ENCODE measurements at regions not wholly inside any gene's neighbourhood (a gene's known extent, or its start where the extent isn't known, plus 50 kb on each side); places are given as distances from the start of the nearest gene placed in this dataset.

DNA sequence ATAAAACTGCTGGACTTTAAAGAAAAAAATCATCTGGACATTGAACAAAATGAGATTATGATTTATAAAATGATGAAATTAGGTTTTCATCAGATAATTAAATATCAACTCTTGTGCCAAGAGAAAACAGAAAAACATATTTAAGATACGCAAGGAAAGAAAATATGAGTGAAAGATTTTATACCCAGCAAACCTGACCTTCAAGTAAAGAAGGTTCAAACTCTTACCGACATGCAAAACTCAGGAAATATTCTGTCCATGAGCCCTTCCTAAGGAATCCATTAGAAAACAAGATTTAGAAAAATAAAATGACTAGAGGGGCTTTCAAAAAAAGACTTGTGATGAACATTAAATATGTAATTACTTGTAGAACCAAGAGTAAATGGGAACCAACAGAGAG is 257.2 kb upstream of the ARID1B start:
- no peak overlapping the region for H3K4me3 ChIP-seq (ENCODE audit: low read depth, low read length)
- DNase-seq (ENCODE audit: low read depth): no peak
- TF ChIP-seq POLR2A (IDR thresholded peaks at IDR 0.05; ENCODE audit: extremely low read depth, insufficient read length) (no peak), MYC (IDR thresholded peaks at IDR 0.05; ENCODE audit: low read depth, low read length) (no peak)
- TF ChIP-seq, protein P1, sequence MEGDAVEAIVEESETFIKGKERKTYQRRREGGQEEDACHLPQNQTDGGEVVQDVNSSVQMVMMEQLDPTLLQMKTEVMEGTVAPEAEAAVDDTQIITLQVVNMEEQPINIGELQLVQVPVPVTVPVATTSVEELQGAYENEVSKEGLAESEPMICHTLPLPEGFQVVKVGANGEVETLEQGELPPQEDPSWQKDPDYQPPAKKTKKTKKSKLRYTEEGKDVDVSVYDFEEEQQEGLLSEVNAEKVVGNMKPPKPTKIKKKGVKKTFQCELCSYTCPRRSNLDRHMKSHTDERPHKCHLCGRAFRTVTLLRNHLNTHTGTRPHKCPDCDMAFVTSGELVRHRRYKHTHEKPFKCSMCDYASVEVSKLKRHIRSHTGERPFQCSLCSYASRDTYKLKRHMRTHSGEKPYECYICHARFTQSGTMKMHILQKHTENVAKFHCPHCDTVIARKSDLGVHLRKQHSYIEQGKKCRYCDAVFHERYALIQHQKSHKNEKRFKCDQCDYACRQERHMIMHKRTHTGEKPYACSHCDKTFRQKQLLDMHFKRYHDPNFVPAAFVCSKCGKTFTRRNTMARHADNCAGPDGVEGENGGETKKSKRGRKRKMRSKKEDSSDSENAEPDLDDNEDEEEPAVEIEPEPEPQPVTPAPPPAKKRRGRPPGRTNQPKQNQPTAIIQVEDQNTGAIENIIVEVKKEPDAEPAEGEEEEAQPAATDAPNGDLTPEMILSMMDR (IDR thresholded peaks at IDR 0.05; ENCODE audit: low read depth, low read length): no peak
- TF ChIP-seq, protein P2, sequence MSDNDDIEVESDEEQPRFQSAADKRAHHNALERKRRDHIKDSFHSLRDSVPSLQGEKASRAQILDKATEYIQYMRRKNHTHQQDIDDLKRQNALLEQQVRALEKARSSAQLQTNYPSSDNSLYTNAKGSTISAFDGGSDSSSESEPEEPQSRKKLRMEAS (IDR thresholded peaks at IDR 0.05; ENCODE audit: low read depth, low read length): no peak

DNA sequence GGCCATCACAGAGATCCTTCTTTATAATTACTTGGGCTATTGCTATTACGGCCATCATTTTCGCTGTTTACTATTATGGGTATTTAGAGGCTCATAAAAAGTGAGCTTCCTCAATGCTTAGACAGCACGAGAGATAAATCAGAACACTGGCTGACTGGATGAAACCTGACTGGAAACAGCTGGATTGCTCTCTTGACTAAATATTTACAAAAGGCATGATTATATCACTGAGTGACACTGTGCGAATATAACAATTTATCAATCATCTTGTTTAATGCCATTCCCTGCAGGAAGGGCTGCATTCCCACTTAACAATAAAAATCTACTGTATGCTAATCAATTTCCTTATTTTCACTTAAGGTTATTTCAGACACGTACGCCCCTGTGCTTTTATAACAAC is 260.1 kb upstream of the ARID1B start:
- no peak for DNase-seq (ENCODE audit: low read depth)
- no peak for TF ChIP-seq POLR2A (IDR thresholded peaks at IDR 0.05; ENCODE audit: extremely low read depth, insufficient read length)
- no peak for TF ChIP-seq MYC (IDR thresholded peaks at IDR 0.05; ENCODE audit: low read depth, low read length)
- TF ChIP-seq, protein P1 (IDR thresholded peaks at IDR 0.05; ENCODE audit: low read depth, low read length): no peak
- TF ChIP-seq, protein P2 (IDR thresholded peaks at IDR 0.05; ENCODE audit: low read depth, low read length): no peak
- H3K4me3 ChIP-seq (ENCODE audit: low read depth, low read length): no peak overlapping the region

DNA sequence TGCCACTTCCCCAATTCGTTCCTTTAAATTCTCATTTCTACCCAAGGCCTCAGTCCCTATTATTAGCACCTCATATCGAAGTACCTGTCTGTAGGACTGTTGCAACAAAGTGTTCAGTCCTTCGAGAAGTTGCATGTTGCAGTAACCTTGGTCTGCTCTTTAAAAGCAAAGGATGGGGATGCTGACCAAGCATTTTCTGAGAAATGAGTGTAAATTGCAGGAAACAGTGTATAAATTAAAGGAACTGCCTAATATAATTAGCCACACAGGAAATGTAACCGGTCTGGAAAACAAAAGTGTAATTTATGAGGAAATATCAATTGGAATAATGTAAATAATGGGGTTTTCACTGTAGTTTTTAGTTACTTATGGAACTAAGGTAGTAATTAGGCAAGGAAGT is 261.9 kb upstream of the ARID1B start:
- DNase-seq (ENCODE audit: low read depth): no peak
- no peak overlapping the region for H3K4me3 ChIP-seq (ENCODE audit: low read depth, low read length)
- TF ChIP-seq, protein P2 (IDR thresholded peaks at IDR 0.05; ENCODE audit: low read depth, low read length): no peak
- TF ChIP-seq, protein P1 (IDR thresholded peaks at IDR 0.05; ENCODE audit: low read depth, low read length): no peak
- TF ChIP-seq POLR2A (IDR thresholded peaks at IDR 0.05; ENCODE audit: extremely low read depth, insufficient read length) (no peak), MYC (IDR thresholded peaks at IDR 0.05; ENCODE audit: low read depth, low read length) (no peak)

DNA sequence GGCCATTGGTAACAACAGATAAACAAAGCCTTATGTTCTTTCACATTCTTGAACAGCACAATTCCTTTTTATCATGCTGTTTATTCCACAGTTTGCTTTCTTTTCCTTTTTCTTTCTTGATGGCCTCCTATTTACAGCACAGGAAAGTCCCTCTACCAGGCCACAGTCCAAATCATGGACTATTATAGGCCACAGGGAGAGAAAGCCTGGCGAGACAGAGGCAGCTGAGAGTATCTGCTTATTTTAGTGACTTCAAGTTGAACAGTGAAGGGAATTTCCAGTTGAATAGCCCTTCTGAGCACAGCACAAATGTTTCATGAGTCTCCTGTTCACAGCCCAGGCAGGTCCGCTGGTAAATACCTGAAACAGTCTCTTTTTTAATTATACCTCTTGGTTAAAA is 263.7 kb upstream of the ARID1B start:
- TF ChIP-seq, protein P1 (IDR thresholded peaks at IDR 0.05; ENCODE audit: low read depth, low read length): no peak
- no peak for TF ChIP-seq MYC (IDR thresholded peaks at IDR 0.05; ENCODE audit: low read depth, low read length)
- TF ChIP-seq, protein P2 (IDR thresholded peaks at IDR 0.05; ENCODE audit: low read depth, low read length): no peak
- no peak for TF ChIP-seq POLR2A (IDR thresholded peaks at IDR 0.05; ENCODE audit: extremely low read depth, insufficient read length)
- no peak for DNase-seq (ENCODE audit: low read depth)
- no peak overlapping the region for H3K4me3 ChIP-seq (ENCODE audit: low read depth, low read length)

DNA sequence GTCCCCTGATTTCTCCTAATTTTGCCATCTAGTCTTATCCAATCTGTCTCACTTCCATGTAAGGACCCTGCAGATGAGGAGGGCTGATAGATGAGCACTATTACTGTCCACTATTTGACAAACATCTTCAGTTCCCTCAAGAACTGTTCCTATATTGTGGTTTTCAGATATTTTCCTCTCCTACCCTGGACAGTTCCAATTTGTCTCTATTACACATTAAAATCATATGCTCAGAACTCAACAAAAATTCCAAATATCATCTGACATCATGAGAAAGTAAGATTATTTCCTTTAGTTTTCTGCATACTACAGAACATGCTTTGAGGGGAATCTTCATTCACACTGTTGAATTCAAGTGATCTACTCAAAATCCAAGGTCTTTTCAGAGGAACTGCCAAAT is 265.6 kb upstream of the ARID1B start:
- H3K4me3 ChIP-seq (ENCODE audit: low read depth, low read length): no peak overlapping the region
- no peak for DNase-seq (ENCODE audit: low read depth)
- TF ChIP-seq, protein P2 (IDR thresholded peaks at IDR 0.05; ENCODE audit: low read depth, low read length): no peak
- TF ChIP-seq, protein P1 (IDR thresholded peaks at IDR 0.05; ENCODE audit: low read depth, low read length): no peak
- TF ChIP-seq POLR2A (IDR thresholded peaks at IDR 0.05; ENCODE audit: extremely low read depth, insufficient read length): no peak
- no peak for TF ChIP-seq MYC (IDR thresholded peaks at IDR 0.05; ENCODE audit: low read depth, low read length)

DNA sequence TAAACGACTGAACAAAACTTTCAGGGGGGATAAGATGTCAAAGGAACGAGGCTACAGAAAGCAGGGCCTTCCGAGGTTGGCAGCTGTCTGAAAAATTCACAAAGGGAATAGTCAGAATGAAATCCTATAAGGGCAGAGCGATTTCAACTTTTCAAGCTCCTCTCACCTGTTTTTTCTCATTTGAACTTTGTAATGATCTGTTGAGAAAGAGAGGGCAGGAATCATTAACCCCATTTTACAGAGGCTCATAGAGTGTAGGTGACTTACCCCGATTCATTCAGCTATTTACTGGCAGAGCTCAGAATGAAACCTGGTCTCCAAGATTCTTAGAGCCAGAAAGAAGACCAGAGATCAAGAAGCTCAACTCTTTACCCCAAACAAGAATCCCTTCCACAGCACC is 266.1 kb upstream of the ARID1B start:
- TF ChIP-seq MYC (IDR thresholded peaks at IDR 0.05; ENCODE audit: low read depth, low read length) (no peak), POLR2A (IDR thresholded peaks at IDR 0.05; ENCODE audit: extremely low read depth, insufficient read length) (no peak)
- TF ChIP-seq, protein P2 (IDR thresholded peaks at IDR 0.05; ENCODE audit: low read depth, low read length): no peak
- TF ChIP-seq, protein P1 (IDR thresholded peaks at IDR 0.05; ENCODE audit: low read depth, low read length): no peak
- no peak overlapping the region for H3K4me3 ChIP-seq (ENCODE audit: low read depth, low read length)
- DNase-seq (ENCODE audit: low read depth): no peak
